HG03469 (cell line): ENCODE measurements at regions not wholly inside any gene's neighbourhood (a gene's known extent, or its start where the extent isn't known, plus 50 kb on each side); places are given as distances from the start of the nearest gene placed in this dataset.
A peak's percentile ranks its signal among the peaks of the same experiment; 100 is the strongest.

Experiments used
- ATAC-seq: cut with Tn5 transposase; IDR thresholded peaks from one replicate; pipeline ENCODE4 v1.9.1; 2021; ENCODE audit warnings: mild to moderate bottlenecking, moderate library complexity, moderate number of reproducible peaks; ENCODE audit not compliant: unreplicated experiment

DNA sequence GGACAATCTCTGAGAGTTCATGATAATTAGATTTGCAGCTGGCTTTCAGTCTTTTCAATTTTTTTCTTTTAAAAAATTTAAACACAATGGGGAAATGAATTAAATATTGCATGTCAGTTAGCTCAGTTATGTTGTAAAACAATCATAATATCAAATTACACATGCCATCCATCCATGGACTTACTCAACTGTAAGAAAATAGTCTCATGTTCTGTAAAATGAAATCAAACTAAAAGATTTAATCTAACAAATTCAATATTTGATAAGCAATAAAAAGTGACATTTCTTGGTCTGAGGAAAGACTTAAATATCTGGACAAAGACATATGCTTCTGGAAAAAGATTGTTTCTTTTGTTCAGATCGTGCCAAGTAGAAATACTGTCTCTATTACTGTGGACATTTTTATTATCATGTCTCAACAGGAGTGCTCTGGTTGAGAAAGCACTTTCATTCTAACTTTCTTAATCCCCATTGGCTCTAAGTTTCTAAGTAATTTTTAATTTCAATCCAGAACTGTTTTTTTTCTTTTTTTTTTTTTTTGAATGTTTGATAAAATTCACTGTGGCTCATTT is 179.2 kb upstream of the FAM3C start:
- no peak for ATAC-seq

GRCh38 chr7:121574109-121574508 is 178.0 kb upstream of the FAM3C start:
- ATAC-seq, result no peak

- no peak for ATAC-seq
These were observed 176.5 kb upstream of the FAM3C start for GRCh38 chr7:121572615-121573014.

- ATAC-seq, result no peak
These were observed 174.3 kb upstream of the FAM3C start for GRCh38 chr7:121570365-121570764.

GRCh38 chr7:121563177-121563576 is 167.1 kb upstream of the FAM3C start:
- no peak for ATAC-seq

GRCh38 chr7:121562259-121562658 is 166.2 kb upstream of the FAM3C start:
- ATAC-seq, result no peak

DNA sequence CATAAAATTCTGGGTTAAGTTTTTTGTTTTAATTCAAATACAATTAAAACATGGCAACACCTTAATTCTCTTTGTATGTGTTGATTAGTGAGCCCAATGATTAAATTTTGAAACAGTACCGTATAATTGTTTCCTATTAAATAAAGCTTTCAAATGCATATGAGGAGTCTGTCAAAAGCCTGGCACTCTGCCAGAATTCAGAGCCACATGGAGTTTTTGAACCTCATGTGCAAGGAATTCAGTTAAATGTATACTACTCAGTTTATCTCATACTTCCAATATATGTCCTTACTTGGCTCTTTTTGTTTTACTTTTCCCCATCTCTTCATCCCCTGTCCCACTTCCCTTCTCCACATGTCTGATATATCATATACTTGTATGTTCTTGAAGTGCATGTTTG is 165.6 kb upstream of the FAM3C start:
- no peak for ATAC-seq

- ATAC-seq, result no peak
These were observed 164.3 kb upstream of the FAM3C start for GRCh38 chr7:121560267-121560990.

DNA sequence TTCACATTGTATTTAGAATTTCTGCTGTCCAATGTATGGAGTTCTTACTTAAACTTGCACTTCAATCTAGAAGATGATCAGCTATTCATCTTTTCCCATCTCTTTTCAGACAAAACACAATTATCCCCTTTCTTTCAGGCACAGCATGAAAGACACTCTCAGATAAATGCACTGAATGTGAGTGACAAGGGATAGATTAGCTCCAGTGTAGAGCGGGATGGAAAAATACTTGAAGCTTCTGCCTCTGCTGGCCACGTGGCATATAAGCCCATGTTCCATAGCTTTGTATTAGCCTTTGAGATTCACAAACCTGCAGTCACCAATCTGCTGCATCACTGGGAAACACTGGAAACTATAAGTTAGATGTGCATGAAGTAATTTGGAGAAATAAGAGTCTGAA is 162.2 kb upstream of the FAM3C start:
- no peak for ATAC-seq

DNA sequence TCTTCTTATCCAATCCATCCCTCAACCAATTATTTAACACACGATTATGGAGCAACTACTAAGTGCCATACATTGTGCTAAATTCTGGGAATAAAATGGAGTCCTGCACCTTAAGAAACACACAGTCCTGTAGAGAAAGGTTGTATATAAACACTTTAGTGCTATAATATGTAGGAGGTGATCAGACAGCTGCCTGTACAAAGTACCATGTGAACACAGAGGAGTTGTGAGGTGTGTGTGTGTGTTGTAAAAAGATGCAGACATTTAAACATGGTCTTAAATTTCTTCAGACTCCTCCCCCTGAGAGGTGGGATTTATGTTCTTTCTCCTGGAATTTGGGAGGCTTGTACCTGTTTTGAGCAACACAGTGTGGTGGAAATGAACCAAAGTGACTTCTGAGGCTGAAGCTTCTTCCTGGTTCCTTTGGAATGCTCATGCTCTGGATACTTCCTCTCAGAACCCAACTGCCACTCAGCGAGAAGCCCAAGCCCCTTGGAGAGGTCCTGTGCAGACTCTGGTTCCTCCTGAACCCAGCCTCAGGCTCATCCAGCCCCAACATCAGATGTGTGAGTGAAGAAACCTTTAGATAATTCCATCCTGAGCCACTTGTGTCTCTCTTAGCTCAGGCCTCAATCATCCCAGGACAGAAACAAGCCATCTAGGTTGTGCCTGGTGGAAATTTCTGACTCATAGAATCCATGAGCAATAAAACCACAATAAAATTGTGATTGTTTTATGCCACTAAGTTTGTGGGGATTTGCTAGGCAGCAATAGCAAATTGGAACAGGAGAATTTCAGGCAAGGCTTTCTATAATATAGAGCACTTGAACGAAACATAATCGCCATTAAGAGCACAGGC is 161.2 kb upstream of the FAM3C start:
- no peak for ATAC-seq

DNA sequence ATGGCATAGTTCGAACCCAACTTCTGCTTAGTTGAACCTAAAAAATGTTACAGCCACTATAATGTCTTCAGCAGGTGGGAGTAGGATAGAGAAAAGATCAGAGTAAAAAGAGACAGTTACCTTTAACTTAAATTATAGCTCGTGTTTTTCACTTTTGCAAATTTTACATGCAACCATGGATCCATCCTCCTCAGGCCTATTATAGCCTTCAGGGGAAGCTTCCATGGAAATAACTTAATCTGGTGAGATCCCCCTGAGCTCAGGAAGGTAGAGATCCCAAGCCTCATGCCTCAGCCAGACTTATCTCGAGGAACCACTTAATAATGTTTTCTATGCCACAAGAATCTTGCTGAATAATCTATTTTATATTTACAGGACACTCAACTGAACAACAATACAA is 159.4 kb upstream of the FAM3C start:
- ATAC-seq, result no peak

DNA sequence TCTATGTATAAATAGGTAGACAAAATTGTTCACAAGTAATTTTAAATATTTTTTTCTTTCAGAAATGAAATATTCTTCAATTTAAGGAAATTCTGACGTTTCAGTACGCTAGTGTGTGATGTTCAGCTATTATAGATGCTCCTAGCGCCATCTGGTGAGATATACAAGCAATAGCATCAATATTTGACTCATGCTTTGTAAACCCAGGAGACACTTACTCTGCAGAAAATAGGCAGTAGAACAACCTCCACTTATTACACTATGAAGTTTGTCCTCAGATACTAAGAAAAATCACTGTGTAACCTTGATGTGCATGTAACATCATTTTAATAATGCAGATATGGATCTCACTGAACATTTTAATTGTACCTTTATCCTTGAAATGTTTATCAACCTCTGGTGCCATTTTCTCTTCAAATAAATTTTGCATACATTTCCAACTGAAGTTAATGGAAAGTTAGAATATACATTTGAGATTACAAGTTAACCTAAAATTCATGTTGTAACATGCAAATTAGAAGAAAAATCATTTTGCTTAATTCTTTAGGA is 151.5 kb upstream of the FAM3C start:
- ATAC-seq, result peak; percentile 66

- no peak for ATAC-seq
These were observed 150.8 kb upstream of the FAM3C start for GRCh38 chr7:121546632-121547543.

DNA sequence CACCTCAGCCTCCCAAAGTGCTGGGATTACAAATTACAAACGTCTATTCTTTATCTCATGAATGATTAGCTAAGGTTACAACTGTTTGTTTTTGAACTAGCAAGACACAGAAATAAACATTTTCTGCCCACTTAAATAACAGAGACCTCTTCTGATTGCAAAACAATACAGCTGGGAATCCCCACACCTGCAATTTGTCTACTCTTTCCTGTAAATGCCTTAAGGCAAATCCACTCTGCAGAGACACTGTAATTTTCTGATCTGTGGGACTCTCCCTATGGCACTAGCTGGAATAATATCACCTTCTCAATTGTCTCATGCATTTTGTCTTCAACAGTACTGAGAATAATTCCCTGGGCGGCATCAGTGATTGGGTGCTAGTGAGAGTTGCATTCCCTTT is 149.3 kb upstream of the FAM3C start:
- no peak for ATAC-seq

- ATAC-seq, result peak; percentile 48
These were observed 148.6 kb upstream of the FAM3C start for GRCh38 chr7:121544726-121545125.

GRCh38 chr7:121544238-121544637 is 148.1 kb upstream of the FAM3C start:
- ATAC-seq, result no peak

DNA sequence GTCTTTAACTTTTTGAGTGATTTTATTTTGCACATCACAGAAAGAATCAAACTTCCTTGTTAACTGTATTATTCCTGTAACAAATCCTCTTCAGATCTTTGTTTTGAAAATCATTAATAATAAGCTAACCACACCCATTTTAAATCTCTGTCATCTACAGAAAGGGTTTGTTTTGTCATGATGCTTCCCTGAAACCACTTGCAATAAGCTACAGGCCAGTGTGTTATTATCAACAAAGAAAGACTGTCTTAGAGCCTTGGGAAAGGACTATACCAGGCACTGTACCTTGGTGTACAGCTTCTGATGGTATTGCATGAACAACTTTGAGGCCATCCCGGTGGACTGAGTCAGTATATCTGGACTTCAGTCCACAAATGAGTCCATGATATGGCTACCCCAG is 145.3 kb upstream of the FAM3C start:
- ATAC-seq, result no peak

DNA sequence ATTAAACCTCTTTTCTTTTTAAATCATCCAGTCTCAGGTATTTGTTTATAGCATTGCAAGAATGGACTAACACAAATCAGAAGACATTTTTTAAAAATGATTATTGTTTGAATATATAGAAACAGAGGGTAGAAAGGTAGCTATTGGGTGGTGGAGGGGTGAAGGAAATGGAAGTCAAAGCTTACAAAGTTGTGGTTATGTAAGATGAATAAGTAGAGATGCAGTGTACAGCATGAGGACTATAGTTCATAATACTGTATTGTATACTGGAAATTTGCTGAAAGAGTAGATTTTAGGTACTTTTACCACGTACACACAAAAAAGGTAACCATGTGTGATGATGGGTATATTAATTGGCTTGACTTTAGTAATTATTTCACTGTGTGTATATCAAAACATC is 144.0 kb upstream of the FAM3C start:
- ATAC-seq, result no peak

DNA sequence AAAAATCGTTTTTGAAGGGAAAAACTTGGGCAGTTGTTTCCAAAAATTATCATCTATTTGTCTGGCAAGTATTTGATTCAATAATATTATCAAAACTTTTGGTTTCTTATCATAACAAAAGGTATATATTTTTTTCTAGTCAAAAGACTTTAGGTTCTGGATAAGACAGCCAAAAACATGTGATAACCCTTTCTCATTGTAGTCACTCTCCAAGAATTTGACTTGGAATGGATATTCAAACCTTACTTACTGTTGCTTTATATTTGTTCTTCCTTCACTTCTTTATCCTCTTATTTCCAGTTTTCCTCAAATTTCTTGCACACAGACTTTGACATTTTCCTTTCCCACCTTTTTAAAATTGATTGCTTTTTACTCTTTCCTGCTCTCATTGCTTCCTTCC is 140.9 kb upstream of the FAM3C start:
- ATAC-seq, result no peak

GRCh38 chr7:121531175-121532070 is 135.3 kb upstream of the FAM3C start:
- ATAC-seq, result no peak
